ENCODE measurements at regions not wholly inside any gene's neighbourhood (a gene's known extent, or its start where the extent isn't known, plus 50 kb on each side); places are given as distances from the start of the nearest gene placed in this dataset.
A peak's percentile ranks its signal among the peaks of the same experiment; 100 is the strongest.

GRCh38 chr2:20925265-20925889, 102.5 kb upstream of the LDAH start (continued):
- TF ChIP-seq, protein P1, sequence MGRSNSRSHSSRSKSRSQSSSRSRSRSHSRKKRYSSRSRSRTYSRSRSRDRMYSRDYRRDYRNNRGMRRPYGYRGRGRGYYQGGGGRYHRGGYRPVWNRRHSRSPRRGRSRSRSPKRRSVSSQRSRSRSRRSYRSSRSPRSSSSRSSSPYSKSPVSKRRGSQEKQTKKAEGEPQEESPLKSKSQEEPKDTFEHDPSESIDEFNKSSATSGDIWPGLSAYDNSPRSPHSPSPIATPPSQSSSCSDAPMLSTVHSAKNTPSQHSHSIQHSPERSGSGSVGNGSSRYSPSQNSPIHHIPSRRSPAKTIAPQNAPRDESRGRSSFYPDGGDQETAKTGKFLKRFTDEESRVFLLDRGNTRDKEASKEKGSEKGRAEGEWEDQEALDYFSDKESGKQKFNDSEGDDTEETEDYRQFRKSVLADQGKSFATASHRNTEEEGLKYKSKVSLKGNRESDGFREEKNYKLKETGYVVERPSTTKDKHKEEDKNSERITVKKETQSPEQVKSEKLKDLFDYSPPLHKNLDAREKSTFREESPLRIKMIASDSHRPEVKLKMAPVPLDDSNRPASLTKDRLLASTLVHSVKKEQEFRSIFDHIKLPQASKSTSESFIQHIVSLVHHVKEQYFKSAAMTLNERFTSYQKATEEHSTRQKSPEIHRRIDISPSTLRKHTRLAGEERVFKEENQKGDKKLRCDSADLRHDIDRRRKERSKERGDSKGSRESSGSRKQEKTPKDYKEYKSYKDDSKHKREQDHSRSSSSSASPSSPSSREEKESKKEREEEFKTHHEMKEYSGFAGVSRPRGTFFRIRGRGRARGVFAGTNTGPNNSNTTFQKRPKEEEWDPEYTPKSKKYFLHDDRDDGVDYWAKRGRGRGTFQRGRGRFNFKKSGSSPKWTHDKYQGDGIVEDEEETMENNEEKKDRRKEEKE (IDR thresholded peaks at IDR 0.05): no peak
- TF ChIP-seq, protein P2, sequence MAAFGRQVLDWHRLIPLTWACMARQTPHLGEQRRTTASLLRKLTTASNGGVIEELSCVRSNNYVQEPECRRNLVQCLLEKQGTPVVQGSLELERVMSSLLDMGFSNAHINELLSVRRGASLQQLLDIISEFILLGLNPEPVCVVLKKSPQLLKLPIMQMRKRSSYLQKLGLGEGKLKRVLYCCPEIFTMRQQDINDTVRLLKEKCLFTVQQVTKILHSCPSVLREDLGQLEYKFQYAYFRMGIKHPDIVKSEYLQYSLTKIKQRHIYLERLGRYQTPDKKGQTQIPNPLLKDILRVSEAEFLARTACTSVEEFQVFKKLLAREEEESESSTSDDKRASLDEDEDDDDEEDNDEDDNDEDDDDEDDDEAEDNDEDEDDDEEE (CRISPR knock-in tag; IDR thresholded peaks at IDR 0.05): 0 out of 2 replicates have a peak, but pooled peaks have one; percentile 69
- TF ChIP-seq ZNF17 (CRISPR knock-in tag; IDR thresholded peaks at IDR 0.05) (no peak), ZNF766 (CRISPR knock-in tag; IDR thresholded peaks at IDR 0.05; ENCODE audit: borderline replicate concordance) (no peak), BORCS8-MEF2B (CRISPR knock-in tag; IDR thresholded peaks at IDR 0.05) (no peak; the same call in 1 of the 2 replicates), HES4 (CRISPR knock-in tag; IDR thresholded peaks at IDR 0.05; ENCODE audit: borderline replicate concordance) (no peak), HDAC2 (CRISPR knock-in tag; IDR thresholded peaks at IDR 0.05) (peak; percentile 42; the same call in 1 of the 2 replicates), ZNF589 (CRISPR knock-in tag; conservative IDR thresholded peaks at IDR 0.05) (peak; percentile 73; the same call in 1 of the 2 replicates), NCOR1 (IDR thresholded peaks at IDR 0.05; ENCODE audit: borderline replicate concordance, low read length) (no peak), CHD2 (IDR thresholded peaks at IDR 0.05; ENCODE audit: low read depth, low read length) (no peak), ZBTB7B (CRISPR knock-in tag; IDR thresholded peaks at IDR 0.05) (no peak), NPAS2 (CRISPR knock-in tag; IDR thresholded peaks at IDR 0.05; ENCODE audit: borderline replicate concordance) (no peak), TSC22D2 (CRISPR knock-in tag; IDR thresholded peaks at IDR 0.05; ENCODE audit: borderline replicate concordance) (peak; percentile 94), MED8 (CRISPR knock-in tag; IDR thresholded peaks at IDR 0.05; ENCODE audit: insufficient replicate concordance) (no peak)
- TF ChIP-seq, protein P3, sequence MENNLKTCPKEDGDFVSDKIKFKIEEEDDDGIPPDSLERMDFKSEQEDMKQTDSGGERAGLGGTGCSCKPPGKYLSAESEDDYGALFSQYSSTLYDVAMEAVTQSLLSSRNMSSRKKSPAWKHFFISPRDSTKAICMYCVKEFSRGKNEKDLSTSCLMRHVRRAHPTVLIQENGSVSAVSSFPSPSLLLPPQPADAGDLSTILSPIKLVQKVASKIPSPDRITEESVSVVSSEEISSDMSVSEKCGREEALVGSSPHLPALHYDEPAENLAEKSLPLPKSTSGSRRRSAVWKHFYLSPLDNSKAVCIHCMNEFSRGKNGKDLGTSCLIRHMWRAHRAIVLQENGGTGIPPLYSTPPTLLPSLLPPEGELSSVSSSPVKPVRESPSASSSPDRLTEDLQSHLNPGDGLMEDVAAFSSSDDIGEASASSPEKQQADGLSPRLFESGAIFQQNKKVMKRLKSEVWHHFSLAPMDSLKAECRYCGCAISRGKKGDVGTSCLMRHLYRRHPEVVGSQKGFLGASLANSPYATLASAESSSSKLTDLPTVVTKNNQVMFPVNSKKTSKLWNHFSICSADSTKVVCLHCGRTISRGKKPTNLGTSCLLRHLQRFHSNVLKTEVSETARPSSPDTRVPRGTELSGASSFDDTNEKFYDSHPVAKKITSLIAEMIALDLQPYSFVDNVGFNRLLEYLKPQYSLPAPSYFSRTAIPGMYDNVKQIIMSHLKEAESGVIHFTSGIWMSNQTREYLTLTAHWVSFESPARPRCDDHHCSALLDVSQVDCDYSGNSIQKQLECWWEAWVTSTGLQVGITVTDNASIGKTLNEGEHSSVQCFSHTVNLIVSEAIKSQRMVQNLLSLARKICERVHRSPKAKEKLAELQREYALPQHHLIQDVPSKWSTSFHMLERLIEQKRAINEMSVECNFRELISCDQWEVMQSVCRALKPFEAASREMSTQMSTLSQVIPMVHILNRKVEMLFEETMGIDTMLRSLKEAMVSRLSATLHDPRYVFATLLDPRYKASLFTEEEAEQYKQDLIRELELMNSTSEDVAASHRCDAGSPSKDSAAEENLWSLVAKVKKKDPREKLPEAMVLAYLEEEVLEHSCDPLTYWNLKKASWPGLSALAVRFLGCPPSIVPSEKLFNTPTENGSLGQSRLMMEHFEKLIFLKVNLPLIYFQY (CRISPR knock-in tag; IDR thresholded peaks at IDR 0.05; ENCODE audit: borderline replicate concordance): peak; percentile 56; the same call in 1 of the 2 replicates
- TF ChIP-seq, protein P4, sequence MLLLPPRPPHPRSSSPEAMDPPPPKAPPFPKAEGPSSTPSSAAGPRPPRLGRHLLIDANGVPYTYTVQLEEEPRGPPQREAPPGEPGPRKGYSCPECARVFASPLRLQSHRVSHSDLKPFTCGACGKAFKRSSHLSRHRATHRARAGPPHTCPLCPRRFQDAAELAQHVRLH (CRISPR knock-in tag; IDR thresholded peaks at IDR 0.05; ENCODE audit: borderline replicate concordance, low read depth): 0 out of 2 replicates have a peak, but pooled peaks have one; percentile 41
- TF ChIP-seq, protein P5, sequence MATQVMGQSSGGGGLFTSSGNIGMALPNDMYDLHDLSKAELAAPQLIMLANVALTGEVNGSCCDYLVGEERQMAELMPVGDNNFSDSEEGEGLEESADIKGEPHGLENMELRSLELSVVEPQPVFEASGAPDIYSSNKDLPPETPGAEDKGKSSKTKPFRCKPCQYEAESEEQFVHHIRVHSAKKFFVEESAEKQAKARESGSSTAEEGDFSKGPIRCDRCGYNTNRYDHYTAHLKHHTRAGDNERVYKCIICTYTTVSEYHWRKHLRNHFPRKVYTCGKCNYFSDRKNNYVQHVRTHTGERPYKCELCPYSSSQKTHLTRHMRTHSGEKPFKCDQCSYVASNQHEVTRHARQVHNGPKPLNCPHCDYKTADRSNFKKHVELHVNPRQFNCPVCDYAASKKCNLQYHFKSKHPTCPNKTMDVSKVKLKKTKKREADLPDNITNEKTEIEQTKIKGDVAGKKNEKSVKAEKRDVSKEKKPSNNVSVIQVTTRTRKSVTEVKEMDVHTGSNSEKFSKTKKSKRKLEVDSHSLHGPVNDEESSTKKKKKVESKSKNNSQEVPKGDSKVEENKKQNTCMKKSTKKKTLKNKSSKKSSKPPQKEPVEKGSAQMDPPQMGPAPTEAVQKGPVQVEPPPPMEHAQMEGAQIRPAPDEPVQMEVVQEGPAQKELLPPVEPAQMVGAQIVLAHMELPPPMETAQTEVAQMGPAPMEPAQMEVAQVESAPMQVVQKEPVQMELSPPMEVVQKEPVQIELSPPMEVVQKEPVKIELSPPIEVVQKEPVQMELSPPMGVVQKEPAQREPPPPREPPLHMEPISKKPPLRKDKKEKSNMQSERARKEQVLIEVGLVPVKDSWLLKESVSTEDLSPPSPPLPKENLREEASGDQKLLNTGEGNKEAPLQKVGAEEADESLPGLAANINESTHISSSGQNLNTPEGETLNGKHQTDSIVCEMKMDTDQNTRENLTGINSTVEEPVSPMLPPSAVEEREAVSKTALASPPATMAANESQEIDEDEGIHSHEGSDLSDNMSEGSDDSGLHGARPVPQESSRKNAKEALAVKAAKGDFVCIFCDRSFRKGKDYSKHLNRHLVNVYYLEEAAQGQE (IDR thresholded peaks at IDR 0.05; ENCODE audit: borderline replicate concordance in 1 of 2, low read depth in 1 of 2, low read length in 2 of 2): peak; percentile 86 to 98

All from HepG2 (cell line).